Fibroblast of skin of abdomen (primary cell): ENCODE measurements at regions not wholly inside any gene's neighbourhood (a gene's known extent, or its start where the extent isn't known, plus 50 kb on each side); places are given as distances from the start of the nearest gene placed in this dataset.
"Not testable (repeated sequence)": the region's sequence is repeated elsewhere in the genome, so short reads cannot be mapped to it uniquely, and the experiment has no call there.

ENCODE experiments used
- DNase-seq: peaks from one replicate; pipeline ENCODE4 v3.0.0-alpha.2; 2013

GRCh38 chr1:19591482-19592091, 52.5 kb upstream of the NBL1 start:
- DNase-seq = no peak

- DNase-seq = no peak
These were observed 58.6 kb upstream of the NBL1 start for GRCh38 chr1:19585507-19585906.

- no peak for DNase-seq
These were observed 61.8 kb upstream of the NBL1 start for GRCh38 chr1:19582318-19582717.

- DNase-seq = no peak
These were observed 62.7 kb upstream of the NBL1 start for GRCh38 chr1:19581381-19581780.

GRCh38 chr1:19577561-19577960, 66.5 kb upstream of the NBL1 start:
- peak; percentile 47 for DNase-seq

- peak; percentile 85 for DNase-seq
These were observed 67.1 kb upstream of the NBL1 start for GRCh38 chr1:19577036-19577435.

GRCh38 chr1:19569786-19570185, 74.3 kb upstream of the NBL1 start:
- DNase-seq = peak; percentile 33

- DNase-seq = no peak
These were observed 77.1 kb upstream of the NBL1 start for GRCh38 chr1:19567041-19567440.

GRCh38 chr1:19564366-19564765, 79.0 kb upstream of the CAPZB start:
- DNase-seq = no peak

GRCh38 chr1:19563324-19564097, 78.2 kb upstream of the CAPZB start:
- DNase-seq = peak; percentile 65

- DNase-seq = no peak
These were observed 77.5 kb upstream of the CAPZB start for GRCh38 chr1:19562847-19563246.

GRCh38 chr1:19560480-19560879, 75.1 kb upstream of the CAPZB start:
- DNase-seq = no peak

- DNase-seq = peak; percentile 84
These were observed 74.3 kb upstream of the CAPZB start for GRCh38 chr1:19559641-19560040.

GRCh38 chr1:19557609-19558051, 72.3 kb upstream of the CAPZB start:
- peak; percentile 35 for DNase-seq

- DNase-seq = no peak
These were observed 68.8 kb upstream of the CAPZB start for GRCh38 chr1:19554090-19554489.

GRCh38 chr1:19552291-19553010, 67.1 kb upstream of the CAPZB start:
- no peak for DNase-seq

GRCh38 chr1:19551837-19552236, 66.5 kb upstream of the CAPZB start:
- DNase-seq = not testable (repeated sequence)

- DNase-seq = not testable (repeated sequence)
These were observed 65.1 kb upstream of the CAPZB start for GRCh38 chr1:19550437-19550836.

- no peak for DNase-seq
These were observed 62.5 kb upstream of the CAPZB start for GRCh38 chr1:19547814-19548213.

GRCh38 chr1:19536519-19536918, 51.2 kb upstream of the CAPZB start:
- DNase-seq = no peak

GRCh38 chr1:19535214-19535613, 49.9 kb upstream of the CAPZB start:
- DNase-seq = no peak
